ENCODE measurements at regions not wholly inside any gene's neighbourhood (a gene's known extent, or its start where the extent isn't known, plus 50 kb on each side); places are given as distances from the start of the nearest gene placed in this dataset.

DNA sequence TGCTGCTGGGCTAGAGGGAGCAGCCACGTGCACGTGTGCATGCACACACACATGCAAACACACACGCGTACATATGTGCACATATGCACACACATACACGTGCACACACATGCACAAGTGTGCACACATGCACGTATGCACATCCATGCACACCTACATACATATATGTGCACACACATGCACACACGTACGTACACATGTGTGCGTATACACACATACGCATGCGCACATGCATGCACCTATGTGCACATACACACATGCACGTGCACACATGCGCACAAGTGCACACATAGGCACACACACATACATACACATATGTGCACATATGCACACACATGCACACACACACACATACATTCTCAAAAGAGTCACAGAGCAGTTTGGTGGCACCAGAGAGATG lies 85.9 kb upstream of the SLC25A33 start:
- TF ChIP-seq, protein P1, sequence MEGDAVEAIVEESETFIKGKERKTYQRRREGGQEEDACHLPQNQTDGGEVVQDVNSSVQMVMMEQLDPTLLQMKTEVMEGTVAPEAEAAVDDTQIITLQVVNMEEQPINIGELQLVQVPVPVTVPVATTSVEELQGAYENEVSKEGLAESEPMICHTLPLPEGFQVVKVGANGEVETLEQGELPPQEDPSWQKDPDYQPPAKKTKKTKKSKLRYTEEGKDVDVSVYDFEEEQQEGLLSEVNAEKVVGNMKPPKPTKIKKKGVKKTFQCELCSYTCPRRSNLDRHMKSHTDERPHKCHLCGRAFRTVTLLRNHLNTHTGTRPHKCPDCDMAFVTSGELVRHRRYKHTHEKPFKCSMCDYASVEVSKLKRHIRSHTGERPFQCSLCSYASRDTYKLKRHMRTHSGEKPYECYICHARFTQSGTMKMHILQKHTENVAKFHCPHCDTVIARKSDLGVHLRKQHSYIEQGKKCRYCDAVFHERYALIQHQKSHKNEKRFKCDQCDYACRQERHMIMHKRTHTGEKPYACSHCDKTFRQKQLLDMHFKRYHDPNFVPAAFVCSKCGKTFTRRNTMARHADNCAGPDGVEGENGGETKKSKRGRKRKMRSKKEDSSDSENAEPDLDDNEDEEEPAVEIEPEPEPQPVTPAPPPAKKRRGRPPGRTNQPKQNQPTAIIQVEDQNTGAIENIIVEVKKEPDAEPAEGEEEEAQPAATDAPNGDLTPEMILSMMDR (IDR thresholded peaks at IDR 0.05; ENCODE audit: low read length, missing control alignments), result no peak
- no peak overlapping the region for H3K4me3 ChIP-seq (replicated peaks; ENCODE audit: low read depth, low read length)
- DNase-seq (ENCODE audit: low read depth), result no peak

DNA sequence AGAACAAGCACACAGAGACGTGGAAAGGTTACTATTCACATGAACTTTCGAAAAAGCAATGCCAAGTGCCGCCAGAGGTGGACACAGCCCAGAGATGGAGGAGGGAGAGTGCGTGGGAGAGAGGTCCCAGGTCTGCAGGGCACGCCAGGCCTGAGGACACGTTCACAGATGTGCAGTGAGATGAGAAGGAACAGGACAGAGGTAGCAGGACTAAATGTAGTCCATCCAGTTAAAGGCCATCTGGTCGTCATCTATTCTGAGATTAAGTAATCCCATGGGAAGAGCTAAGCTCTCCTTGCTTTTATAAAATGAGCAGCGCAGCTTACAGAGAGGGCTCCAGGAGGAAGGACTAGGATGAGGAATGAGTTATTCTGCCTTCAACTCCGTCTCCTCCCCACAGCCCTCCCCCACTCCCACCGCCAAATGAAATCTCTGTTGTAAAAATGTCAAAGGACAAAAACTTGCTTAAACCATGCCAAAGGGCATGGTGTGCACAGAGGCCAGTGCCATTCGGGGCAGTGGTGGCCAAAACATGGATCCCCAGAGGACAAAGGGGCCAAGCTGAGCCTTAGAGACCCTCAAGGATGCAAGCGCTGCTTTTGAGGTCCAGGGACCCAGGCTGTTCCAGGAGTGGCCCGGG lies 85.4 kb upstream of the SLC25A33 start:
- no peak for DNase-seq (ENCODE audit: low read depth)
- no peak overlapping the region for H3K4me3 ChIP-seq (replicated peaks; ENCODE audit: low read depth, low read length)
- TF ChIP-seq, protein P1 (IDR thresholded peaks at IDR 0.05; ENCODE audit: low read length, missing control alignments), result no peak

DNA sequence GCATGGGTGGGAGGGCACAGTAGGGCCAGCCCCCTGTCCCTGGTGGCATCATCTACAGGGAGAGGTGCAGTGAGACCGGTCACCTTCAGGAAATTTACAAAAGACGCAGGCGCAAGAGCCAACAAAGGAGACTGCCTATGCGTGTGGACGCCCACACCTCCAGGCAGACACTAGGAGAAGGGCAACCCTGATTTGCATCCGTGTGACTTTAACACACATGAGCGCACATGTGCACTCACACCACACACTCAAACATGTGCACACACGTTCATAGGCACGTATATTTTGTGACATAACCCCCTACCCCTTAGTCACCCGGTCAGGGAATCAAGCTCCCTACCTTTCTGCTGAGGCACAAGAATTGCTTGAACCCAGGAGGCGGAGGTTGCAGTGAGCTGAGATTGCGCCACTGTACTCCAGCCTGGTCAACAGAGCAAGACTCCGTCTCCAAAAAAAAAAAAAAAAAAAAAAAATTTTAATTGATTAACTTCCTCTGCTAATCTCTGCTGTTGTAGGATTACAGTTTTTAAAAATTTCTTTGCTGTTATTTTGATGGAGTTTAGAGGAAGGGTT lies 84.7 kb upstream of the SLC25A33 start:
- TF ChIP-seq, protein P1 (IDR thresholded peaks at IDR 0.05; ENCODE audit: low read length, missing control alignments), result no peak
- no peak overlapping the region for H3K4me3 ChIP-seq (replicated peaks; ENCODE audit: low read depth, low read length)

DNA sequence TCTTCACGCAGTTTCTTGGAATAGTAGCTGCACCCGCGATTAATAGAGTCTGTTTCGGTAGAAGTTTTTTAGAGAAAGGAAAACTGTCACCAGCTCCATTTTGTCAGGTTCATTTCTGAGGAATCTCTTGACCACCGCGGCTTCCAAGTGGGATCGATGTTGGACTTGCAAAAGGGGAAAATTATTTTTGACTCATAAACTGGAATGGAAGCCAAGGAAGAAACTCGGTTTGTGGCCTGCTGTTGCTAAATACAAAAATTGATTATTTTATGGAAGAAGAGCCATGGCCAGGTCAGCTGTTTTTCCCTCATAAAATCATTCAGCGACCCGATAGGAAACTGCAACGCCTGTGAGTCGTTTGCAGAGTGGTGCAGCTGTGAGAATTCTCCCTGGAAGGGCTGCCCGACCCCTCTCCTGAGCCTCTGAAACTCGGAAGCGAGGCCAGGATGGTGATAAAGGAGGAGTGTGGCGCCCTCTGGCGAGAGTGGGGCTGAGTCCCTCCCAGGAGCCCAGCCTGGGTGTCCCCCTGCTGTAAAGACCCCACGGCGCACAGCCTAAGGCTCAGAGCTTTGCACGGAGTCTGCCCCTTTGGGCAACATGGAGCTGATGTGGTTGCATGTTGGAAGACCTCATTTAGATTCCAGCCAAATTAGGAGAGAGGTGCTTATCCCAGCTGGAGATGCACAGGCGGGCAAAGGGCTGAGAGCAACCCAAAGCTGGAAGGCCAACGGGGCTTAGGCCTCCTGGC lies 83.6 kb upstream of the SLC25A33 start:
- DNase-seq (ENCODE audit: low read depth), result peak; percentile 72
- TF ChIP-seq, protein P1 (IDR thresholded peaks at IDR 0.05; ENCODE audit: low read length, missing control alignments), result peak; percentile 80
- H3K4me3 ChIP-seq (replicated peaks; ENCODE audit: low read depth, low read length), result no peak overlapping the region

More for the DNA sequence above, 84.7 kb upstream of the SLC25A33 start:
- no peak for DNase-seq (ENCODE audit: low read depth)

DNA sequence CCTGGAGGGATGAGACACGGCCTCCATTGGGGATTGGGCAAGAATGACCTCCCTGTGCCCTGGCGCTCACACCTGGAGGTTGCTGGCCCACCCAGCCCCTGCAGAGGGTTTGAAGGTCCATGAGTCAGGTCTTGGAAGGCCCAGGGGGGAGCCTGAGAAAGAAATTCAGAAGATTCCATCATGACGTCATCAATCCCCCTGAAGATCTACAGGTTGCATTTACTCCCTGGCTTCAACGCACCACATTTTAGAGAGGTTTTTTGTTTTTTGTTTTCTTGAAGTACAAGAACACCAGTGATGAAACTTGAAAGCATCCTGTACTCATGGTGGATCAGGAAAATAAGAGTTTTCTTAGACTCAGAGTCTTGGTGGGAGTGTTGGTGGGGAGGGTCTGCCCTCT lies 82.4 kb upstream of the SLC25A33 start:
- no peak for DNase-seq (ENCODE audit: low read depth)
- TF ChIP-seq, protein P1 (IDR thresholded peaks at IDR 0.05; ENCODE audit: low read length, missing control alignments), result no peak

DNA sequence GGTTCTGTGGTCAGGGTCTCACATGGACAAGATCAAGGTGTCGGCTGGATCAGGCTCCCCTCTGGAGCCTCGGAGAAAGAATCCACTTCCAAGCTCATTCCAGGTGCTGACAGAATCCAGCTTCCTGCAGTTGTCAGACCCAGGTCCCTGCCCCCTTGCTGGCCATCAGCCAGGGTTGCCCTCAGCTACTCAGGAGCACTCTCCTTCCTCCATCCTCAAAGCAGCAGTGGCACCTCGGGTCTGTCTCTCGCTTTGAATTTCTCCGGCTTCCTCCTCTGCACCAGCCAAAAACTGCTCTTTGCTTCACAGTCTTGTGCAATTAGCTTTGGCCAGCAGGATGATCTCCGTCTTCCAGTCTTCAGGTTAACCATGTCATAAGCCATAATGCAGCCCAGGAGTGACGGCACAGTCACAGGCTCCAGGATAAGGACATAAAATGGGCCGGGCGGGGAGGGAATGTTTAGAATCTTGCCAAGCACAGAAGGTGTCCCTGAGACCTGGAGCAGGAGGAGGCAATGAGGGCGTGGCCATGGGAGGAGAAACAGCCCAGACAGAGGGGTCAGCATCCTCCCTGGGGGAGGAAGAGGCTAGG lies 79.4 kb upstream of the SLC25A33 start:
- TF ChIP-seq, protein P1 (IDR thresholded peaks at IDR 0.05; ENCODE audit: low read length, missing control alignments), result no peak
- DNase-seq (ENCODE audit: low read depth), result no peak
- H3K4me3 ChIP-seq (replicated peaks; ENCODE audit: low read depth, low read length), result no peak overlapping the region

More for the DNA sequence above, 82.4 kb upstream of the SLC25A33 start:
- no peak overlapping the region for H3K4me3 ChIP-seq (replicated peaks; ENCODE audit: low read depth, low read length)
